HG03045 (cell line): ENCODE measurements at regions not wholly inside any gene's neighbourhood (a gene's known extent, or its start where the extent isn't known, plus 50 kb on each side); places are given as distances from the start of the nearest gene placed in this dataset.

ENCODE experiments used
- ATAC-seq: cut with Tn5 transposase; IDR thresholded peaks from one replicate; pipeline ENCODE4 v1.9.1; 2021; ENCODE audit warnings: mild to moderate bottlenecking, moderate library complexity; ENCODE audit not compliant: unreplicated experiment

DNA sequence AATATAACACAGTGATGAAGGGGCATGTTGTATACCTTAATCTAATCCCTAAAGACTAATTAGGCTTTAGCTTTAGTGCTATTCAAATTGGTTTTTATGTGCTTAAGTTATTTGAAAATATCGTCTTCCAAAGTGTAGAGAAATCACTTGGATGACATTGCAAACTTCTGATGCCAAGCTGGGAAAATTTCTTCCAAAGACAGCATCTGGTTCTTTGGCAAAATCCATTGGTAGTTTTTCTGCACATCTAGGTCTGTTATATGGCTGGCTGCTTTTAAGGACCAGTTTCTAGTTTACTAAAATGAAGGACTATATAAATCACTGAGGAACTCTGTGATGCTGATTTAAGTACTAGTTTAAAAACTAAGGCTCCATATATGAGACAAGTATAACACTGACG is 2362.3 kb downstream of the PCDH9 start:
- ATAC-seq = no peak

DNA sequence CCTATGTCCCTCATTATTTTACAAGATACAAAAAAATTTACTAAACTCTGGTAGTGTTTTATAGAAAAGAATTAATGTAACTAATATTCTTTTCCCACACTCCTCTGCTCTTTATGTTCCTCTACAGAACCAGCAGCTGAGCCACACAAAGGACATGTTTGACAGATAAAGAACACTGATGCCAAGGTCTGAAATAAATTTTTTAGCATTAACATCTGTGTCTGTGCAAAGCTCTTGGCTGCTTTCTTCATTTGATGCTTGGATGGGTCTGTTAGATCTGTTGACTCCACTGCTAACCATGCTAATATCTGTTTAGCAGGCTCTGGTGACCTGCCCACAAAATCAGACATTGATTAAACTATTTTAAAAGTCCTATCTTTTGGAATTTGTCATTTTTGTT is 2363.8 kb downstream of the PCDH9 start:
- no peak for ATAC-seq

DNA sequence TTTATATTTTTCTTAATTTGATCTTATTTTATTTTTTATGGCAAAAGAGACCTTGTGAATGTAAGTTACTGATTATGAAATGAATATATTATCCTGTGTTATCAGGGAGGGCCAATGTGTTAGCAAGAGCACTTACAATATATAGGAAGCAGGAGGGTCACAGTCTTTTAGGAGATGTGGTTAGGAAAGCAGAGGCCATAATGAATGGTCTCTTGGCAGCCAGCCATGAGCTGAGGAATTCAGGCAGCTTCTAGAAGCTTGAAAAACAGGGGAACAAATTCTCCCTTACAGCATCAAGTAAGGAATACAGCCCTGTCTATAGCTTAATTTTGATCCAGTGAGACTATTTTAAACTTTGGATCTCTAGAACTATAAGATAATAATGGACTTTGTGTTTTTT is 2374.6 kb downstream of the PCDH9 start:
- ATAC-seq = no peak

DNA sequence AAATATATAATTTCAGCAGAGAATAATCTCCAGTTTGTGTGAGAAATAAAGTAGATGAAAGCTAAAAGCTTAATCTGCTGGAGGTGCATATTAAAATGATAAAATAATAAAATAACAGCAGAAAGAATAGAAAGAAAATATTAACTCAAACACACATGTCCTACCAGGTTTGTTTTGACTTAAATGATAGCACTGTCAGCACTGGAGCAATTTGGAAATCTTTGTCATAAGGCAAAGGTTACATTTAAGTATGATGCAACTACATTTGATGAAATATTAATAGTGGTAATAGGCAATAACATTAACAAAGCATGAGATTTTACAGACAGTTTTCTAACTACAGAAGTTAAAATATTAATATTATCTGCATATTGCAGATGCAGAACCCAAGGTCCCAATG is 2380.1 kb downstream of the PCDH9 start:
- no peak for ATAC-seq

GRCh38 chr13:64849196-64849595 is 2380.9 kb downstream of the PCDH9 start:
- no peak for ATAC-seq

DNA sequence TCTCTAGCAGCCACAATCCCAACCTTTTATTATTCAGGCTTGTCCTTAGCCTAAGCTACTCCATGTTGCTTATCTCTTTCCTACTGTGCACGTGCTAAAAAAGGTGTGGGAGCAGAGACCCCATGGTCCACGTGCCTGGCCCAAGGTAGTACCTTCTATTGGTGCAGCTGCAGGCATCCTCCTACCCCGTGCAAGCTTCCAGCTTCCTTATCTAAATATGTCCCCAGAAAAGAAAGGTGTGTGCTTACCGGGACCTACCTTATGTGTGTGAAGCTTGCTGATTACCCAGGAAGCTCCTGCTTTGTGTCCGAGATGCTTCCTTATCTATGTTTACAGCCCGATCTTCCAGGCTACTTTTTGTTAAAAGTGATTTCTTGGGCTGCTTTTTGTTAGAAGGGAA is 2382.4 kb downstream of the PCDH9 start:
- no peak for ATAC-seq

- no peak for ATAC-seq
Observed at GRCh38 chr13:64845110-64845509, 2385.0 kb downstream of the PCDH9 start.

DNA sequence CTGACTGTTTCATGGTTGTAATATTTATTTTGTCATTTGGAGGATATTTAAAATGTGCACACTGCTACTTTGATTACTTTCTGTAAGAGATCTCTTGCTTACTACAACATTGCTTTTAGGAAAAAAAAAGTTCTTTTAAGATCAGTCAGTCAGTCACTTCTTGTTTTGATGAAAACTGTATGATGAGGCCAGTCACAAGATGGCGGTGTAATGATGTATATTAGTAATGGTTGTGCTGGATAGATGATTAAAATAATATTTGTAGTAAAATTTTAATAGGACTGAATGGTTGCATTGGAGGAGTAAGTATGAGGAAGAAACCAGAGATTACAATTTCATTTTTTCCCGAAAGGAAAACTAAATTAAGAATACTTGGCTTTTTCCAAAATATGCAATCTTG is 2411.1 kb downstream of the PCDH9 start:
- ATAC-seq = no peak

DNA sequence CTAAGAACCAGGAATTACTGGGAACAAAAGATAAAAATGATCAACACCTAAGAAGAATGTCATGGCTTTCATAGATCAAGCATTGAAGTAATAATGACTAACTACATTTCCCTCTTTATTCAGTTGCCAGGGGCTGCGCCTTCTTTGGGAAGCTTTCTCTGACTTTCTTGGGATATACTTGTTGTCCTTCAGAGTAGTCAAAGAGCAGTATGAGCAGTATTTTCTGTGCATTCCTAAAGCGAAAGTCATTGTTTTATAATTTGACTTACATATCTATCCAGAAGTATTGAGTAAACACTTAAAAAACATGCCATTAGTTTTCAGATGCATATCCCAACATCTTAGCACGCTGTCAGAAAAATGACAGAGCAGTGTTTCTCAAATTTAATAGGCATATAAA is 2412.4 kb downstream of the PCDH9 start:
- ATAC-seq = no peak

- ATAC-seq = no peak
Observed at GRCh38 chr13:64810750-64811149, 2419.4 kb downstream of the PCDH9 start.

DNA sequence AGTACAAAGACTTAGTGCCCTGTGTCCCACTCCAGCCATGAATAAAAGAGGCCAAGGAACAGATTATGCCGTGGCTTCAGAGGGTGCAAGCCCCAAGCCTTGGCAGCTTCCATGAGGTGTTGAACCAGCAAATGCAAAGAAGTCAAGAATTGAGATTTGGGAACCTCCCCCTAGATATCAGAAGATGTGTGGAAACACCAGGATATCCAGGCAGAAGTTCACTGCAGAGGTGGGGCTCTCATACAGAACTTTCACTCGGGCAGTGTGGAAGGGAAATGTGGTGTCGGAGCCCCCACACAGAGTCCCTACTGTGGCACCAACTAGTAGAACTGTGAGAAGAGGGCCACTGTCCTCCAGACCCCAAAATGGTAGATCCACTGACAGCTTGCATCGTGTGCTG is 2421.4 kb downstream of the PCDH9 start:
- ATAC-seq = no peak

DNA sequence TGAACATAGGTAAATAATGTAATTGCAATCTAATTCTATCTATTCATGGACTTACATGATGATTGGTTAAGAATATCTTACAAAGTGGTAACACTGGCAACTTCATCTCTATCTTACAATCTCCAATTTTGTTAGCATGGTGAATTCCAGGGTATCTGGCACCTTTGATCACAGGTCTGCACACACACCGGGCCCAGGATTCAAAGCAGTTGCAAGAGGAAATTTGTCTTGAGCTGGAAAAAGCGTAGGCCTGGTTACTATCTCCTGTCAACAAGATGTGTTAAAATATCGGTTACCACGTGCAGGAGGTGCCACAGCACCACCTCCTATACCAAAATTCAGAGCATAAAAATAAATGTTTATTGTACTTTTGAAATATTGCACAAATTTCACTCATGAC is 2428.4 kb downstream of the PCDH9 start:
- ATAC-seq = no peak

DNA sequence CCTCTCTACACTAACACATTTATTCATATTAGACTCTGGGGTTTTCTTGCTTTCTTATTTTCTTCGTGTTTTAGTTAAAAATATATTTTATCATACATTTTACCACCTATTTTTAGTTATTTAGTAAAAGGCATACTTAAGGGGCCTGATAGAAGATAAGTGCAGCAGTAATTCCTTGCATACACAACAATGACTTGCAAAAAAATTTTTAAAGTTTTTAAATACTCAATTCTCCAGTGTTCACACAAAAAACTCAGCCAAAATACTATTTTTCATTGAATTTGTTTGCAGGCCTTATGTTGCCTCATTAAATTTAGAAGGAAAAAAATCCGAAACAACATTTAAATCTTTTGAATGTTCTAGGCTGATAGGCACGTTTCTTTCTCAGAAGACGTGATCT is 2431.7 kb downstream of the PCDH9 start:
- no peak for ATAC-seq

DNA sequence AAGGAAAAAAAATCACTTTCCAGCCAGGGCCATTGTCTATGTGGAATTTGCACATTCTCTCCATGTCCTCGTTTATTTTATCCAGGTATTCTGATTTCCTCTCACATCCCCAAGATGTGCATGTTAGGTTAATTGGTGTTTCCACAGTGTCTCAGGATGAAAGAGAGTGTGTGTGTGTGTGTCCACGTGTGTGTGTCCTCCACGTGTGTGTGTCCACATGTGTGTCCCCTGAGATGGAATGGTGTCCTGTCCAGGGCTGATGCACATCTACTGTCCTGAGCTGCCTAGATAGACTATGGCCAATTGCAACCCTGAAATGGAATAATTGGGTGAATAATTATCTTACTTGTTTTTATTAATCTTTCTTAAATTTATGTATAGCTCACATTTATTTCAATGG is 2436.5 kb downstream of the PCDH9 start:
- ATAC-seq = no peak

DNA sequence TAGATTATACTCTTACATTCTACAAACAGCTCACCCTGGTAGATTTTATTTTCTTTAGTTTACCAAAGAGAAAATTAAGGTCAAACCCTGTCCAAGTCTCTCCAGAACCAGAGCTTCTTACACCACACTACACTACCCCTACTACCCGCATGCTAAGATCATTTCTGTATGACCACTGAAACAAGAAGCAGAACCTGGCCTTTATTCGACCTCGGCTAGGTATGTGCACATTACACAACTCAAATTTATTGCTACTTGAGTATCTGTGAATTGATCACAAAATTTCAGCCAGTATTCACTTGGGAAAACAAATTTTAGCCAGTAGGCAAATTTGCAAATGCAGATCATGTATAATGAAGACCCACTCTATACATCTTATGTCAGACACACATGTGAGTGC is 2437.0 kb downstream of the PCDH9 start:
- ATAC-seq = no peak

- no peak for ATAC-seq
Observed at GRCh38 chr13:64791373-64791772, 2438.8 kb downstream of the PCDH9 start.

DNA sequence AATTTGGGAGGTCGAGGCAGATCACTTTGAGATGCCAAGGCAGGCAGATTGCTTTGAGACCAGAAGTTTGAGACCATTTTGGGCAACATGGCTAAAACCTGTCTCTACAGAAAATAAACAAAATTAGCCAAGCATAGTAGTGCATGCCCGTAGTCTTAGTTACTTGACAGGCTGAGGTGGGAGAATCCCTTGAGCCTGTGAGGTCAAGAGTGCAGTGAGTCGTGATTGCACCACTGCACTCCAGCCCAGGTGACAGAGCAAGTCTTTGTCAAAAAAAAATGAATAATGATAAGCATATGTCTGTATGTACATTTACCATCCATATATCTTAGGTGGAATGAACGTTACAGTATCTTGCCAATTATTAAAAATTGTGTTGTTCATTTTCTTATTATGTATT is 2447.7 kb downstream of the PCDH9 start:
- ATAC-seq = no peak

DNA sequence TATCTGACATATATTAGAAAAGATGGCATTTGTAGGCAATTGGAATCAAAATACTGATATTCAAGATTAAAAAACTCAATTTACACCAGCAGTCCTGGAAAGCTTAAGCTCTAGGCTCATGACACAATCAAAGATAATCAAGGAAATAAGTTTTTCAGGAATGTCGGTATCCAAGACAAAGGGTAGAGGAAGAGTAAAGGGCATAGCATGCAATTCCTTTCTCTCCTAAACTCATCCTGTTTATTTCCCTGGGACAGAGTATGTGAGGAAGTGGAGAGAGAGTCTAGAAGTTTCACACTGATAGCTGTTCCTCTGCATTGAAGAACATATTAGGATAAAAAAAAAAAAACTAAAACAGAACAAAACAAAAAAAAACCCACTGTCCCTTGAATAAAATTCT is 2452.1 kb downstream of the PCDH9 start:
- ATAC-seq = no peak

DNA sequence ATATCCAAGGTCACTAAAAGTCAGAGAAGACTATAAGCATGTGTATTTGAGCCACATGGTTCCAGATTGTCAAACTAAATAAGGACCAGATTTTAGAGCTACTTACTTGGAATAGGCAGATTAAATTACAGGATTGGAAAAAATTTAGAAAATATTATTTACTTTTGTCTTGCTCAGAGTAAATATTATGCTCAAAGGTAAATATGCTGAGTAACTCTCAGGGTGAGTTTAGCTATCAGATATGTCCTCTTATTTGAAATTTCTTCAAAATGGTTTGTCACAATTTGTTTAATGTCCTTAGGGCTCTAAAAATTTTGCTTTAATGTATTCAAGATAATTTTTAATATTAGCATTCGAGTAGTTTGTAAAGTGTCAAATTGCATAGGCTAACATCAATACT is 2455.2 kb downstream of the PCDH9 start:
- ATAC-seq = no peak

- no peak for ATAC-seq
Observed at GRCh38 chr13:64770743-64771142, 2459.4 kb downstream of the PCDH9 start.

DNA sequence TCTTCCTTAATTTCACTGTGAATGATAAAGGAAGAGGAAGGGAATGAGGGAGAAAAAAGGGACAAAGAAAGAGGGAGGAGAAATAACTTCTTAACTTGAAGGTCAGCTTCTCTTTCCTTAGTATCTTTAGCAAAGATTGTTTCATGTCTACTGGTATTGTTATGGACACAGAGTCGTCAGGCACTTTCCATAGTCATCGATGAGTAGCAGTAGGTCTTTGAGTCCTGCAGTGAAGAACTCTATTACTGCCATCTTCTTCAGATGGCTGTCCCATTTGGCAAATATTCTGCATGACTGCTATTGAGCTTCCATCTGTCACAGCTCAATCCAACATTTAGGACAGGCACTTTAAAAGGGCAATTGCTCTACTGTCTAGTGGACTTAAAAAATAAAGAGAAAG is 2463.1 kb downstream of the PCDH9 start:
- ATAC-seq = no peak

GRCh38 chr13:64765636-64766035 is 2464.5 kb downstream of the PCDH9 start:
- ATAC-seq = no peak

GRCh38 chr13:64758521-64759244 is 2471.5 kb downstream of the PCDH9 start:
- ATAC-seq = no peak
